HG03469 (cell line): ENCODE measurements at regions not wholly inside any gene's neighbourhood (a gene's known extent, or its start where the extent isn't known, plus 50 kb on each side); places are given as distances from the start of the nearest gene placed in this dataset.
"Not testable (repeated sequence)": the region's sequence is repeated elsewhere in the genome, so short reads cannot be mapped to it uniquely, and the experiment has no call there.

Source experiments
- ATAC-seq: cut with Tn5 transposase; IDR thresholded peaks from one replicate; pipeline ENCODE4 v1.9.1; 2021; ENCODE audit warnings: mild to moderate bottlenecking, moderate library complexity, moderate number of reproducible peaks; ENCODE audit not compliant: unreplicated experiment

- ATAC-seq, result no peak
Observed at GRCh38 chr3:15982667-15983196, 185.0 kb upstream of the ANKRD28 start.

GRCh38 chr3:15983232-15983631, 185.5 kb upstream of the ANKRD28 start:
- ATAC-seq, result no peak

- ATAC-seq, result no peak
Observed at GRCh38 chr3:15983693-15984092, 185.9 kb upstream of the ANKRD28 start.

- no peak for ATAC-seq
Observed at GRCh38 chr3:15989419-15989818, 185.1 kb upstream of the GALNT15 start.

GRCh38 chr3:15993660-15994059, 180.8 kb upstream of the GALNT15 start:
- not testable (repeated sequence) for ATAC-seq

- ATAC-seq, result not testable (repeated sequence)
Observed at GRCh38 chr3:15996496-15996895, 178.0 kb upstream of the GALNT15 start.

- no peak for ATAC-seq
Observed at GRCh38 chr3:15997274-15997943, 177.1 kb upstream of the GALNT15 start.

- no peak for ATAC-seq
Observed at GRCh38 chr3:15998911-15999310, 175.6 kb upstream of the GALNT15 start.

GRCh38 chr3:16004812-16005211, 169.7 kb upstream of the GALNT15 start:
- no peak for ATAC-seq

- ATAC-seq, result no peak
Observed at GRCh38 chr3:16011376-16011775, 163.1 kb upstream of the GALNT15 start.

GRCh38 chr3:16012086-16012485, 162.4 kb upstream of the GALNT15 start:
- ATAC-seq, result no peak

GRCh38 chr3:16013568-16013967, 160.9 kb upstream of the GALNT15 start:
- ATAC-seq, result no peak

- ATAC-seq, result not testable (repeated sequence)
Observed at GRCh38 chr3:16021801-16022200, 152.7 kb upstream of the GALNT15 start.

- ATAC-seq, result not testable (repeated sequence)
Observed at GRCh38 chr3:16023881-16024280, 150.6 kb upstream of the GALNT15 start.

- ATAC-seq, result no peak
Observed at GRCh38 chr3:16024548-16024947, 149.9 kb upstream of the GALNT15 start.

- ATAC-seq, result no peak
Observed at GRCh38 chr3:16026753-16027152, 147.7 kb upstream of the GALNT15 start.

GRCh38 chr3:16028604-16029003, 145.9 kb upstream of the GALNT15 start:
- no peak for ATAC-seq

- no peak for ATAC-seq
Observed at GRCh38 chr3:16030342-16030741, 144.1 kb upstream of the GALNT15 start.

- no peak for ATAC-seq
Observed at GRCh38 chr3:16031434-16031833, 143.0 kb upstream of the GALNT15 start.

- ATAC-seq, result no peak
Observed at GRCh38 chr3:16033889-16034687, 140.4 kb upstream of the GALNT15 start.

- ATAC-seq, result no peak
Observed at GRCh38 chr3:16040991-16041390, 133.5 kb upstream of the GALNT15 start.
